SIG-M5 treated with dmso at 0.1 percent for 504 hours (cell line): ENCODE measurements at regions not wholly inside any gene's neighbourhood (a gene's known extent, or its start where the extent isn't known, plus 50 kb on each side); places are given as distances from the start of the nearest gene placed in this dataset.

Experiments used
- DNase-seq: peaks from one replicate; lab custom pipeline; 2025; ENCODE audit not compliant: unreplicated experiment; lab: John Stamatoyannopoulos, UW

DNA sequence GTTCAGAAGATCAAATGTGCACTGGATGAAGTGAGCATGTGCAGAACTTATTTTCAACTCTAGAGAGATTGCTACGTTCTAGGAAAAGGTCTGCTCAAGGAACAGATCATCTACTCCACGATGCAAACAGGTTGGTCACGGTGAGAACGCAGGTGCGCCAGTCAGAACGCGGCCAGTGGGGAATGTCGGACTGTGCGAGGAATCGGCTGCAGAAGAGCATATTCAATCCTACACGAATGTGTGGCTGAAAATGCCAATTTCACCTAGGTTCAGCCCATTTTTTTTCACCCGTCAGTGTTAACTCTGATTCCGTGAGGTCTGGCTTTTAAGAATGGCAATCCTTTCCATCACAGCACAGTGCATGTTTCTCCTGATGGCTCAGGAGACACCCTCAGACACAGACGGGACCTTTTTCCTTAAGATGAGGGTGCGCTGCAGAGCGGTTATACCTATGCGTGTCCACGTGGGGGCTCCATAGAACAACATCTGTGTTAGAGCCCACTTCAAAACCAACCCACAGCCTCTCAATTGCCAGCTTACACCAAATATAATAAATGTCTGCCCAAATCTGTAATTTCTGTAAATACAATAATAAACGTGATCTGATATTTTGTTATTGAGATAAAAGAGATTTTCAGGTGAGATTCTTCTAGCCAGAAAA is 250.4 kb downstream of the FOXA2 start:
- DNase-seq, result peak; percentile 79

DNA sequence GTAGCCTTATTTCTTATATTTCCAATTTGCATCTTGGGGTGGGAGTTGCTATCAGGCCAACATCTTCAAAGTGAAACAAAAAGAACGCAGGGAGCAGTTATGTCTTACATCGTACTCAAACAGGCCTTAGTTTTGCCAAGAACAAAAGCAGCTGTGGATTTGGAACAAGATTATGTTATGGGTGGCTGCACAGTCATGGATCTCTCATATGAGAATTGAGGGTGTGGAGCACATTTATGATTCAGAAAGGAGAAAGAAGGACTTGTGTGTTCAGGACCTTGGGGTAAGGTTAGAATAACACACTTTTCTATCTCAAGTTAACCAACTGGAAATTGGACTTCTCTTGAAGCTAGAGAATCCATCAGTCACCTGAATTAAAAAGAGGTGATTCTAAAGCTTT is 259.9 kb downstream of the FOXA2 start:
- no peak for DNase-seq

DNA sequence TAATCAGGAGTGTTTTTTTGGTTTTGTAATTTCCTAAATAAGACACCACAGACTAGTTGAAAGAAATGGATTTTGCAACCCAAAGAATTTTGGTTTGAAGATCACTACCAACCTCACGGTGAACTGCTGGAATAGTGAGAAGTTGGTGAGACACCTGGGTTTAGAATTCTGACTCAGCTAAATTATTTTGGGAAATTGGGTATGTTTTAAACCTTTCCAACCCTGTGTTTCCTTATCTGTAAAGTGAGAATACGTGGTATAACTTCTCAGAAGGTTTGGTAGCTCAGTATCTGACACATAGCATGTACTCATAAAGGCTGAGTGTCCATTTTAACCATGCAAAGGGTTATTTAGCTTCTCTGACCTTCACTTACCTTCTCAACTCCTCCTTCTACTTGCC is 261.9 kb downstream of the FOXA2 start:
- DNase-seq, result no peak

DNA sequence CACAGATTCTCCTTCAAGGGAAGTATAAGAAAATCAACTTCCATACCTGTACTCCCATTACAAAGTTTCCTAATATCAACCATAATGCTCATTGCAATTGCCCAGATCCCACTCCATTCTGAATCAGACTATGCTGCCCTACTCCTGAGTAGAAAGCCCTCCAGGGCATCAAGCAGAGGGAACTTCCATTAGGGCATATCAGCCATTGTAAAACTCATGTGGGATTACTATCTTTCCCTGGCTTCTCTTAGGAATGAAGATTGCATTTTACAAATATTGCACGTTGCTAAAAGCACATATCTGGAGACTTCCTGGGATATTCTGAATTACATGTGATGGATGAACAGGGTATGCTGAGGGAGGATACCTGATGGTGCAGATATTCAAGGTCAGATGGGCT is 263.2 kb downstream of the FOXA2 start:
- no peak for DNase-seq

DNA sequence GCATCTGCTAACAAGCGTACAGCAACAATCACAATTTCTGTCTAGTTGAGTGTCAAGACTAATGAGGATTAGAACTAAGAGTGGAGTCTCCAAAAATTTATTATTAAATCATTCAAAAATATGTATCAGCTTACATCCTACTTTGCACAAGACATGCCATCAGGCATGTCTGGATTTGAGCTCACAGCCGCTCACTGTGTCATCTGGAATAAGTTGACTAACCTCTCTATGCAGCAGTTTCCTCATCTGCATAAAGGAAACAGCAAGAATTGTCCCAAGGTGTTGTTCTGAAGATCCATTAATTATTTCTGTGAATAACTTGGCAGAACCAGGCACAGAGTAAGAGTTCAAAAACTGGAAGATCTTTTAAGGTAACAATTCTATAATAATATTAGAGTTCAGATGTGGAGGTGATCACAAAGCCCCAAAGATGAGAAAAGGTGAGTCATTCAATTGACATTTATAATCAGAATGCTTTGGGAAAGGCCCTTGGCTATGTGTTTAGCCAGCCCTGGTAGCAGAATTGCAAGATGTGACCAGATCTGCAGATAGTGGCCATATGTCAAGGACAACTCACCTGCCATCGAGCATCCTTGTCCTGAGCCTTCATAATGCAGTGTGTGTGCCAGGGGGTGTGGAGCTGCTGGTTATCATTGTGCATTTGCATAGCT is 264.0 kb downstream of the FOXA2 start:
- DNase-seq, result no peak

DNA sequence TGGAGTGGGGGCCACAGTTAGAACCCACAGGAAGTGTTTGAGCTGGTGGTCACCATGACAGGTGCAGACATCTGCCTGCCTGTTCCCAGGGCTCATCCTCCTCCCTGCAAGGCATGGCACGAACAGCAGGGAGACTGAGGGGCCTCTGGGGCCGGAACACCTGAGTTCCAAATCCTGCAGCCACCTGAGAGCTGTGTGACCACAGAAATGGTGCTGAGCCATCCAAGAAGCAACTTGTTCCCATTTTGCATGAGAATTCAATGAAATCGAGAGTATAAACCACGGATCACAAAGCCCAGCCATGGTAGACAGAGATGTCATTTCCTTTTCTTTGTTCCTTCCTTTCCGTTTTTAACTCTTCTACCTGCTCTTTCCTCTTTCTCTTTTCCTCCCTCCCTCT is 268.6 kb downstream of the FOXA2 start:
- no peak for DNase-seq

DNA sequence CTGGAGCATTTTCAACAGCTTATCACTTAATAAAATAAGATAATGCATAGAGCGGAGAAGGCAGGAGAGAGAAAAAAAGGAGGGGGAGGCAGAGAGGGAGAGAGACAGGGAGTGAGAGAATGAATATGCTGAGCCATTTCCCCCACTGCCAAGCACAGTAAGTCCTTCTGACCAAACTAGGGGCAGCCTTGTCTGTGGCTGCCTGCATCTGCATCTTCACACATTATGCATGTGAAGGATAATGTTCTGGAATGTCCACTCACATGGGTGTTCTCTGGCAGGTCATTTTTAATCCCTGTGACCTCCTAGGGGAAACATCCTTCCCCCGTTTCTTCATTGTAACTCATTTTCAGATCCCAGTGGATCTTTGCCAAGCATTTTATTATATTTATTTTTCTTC is 269.3 kb downstream of the FOXA2 start:
- no peak for DNase-seq

DNA sequence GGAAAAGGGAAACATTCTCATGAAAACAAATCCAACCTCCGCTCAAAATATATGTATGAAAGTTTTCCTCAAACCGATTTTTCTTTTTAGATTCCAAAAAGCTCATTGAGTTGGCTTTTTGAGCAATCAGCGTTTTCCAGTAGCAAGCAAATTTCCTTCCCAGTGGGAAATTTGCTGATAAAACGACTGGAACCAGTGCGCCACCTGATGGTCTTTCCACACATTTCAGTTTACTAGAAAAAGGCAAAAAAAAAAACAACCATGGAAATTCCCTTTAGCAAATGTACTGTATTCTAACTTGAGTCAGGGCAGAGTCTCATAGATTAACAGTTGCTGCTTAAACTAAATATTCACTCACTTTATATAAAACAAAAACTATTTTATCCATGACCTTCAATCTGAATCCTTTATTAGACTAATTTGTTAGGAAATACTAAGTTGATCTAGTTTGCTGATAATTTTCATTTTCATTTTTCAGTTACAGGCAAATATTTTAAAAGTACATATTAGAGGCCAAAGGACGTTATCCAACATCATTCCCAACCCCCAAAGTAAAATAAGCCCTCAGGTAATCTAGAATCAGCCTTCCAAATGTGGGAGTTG is 271.5 kb downstream of the FOXA2 start:
- peak; percentile 6 for DNase-seq

DNA sequence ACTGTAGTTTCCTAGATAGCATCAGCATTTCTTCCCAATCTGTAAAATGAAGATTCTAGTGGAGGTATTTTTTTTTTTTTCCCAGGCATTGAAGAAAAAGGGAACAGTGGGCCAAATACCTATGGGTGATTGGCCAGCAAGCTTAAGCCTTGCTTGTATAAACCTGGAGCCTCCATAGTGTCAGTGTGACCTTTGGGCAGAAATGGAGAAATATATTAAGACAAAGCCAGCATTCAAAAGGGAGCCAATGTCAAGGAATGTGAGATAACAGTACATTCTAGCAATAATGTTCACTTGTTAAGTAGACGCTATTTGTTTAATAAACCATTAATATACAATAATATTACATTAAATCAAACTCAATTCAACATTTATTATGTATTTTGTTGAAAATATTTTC is 275.4 kb downstream of the FOXA2 start:
- DNase-seq, result no peak

DNA sequence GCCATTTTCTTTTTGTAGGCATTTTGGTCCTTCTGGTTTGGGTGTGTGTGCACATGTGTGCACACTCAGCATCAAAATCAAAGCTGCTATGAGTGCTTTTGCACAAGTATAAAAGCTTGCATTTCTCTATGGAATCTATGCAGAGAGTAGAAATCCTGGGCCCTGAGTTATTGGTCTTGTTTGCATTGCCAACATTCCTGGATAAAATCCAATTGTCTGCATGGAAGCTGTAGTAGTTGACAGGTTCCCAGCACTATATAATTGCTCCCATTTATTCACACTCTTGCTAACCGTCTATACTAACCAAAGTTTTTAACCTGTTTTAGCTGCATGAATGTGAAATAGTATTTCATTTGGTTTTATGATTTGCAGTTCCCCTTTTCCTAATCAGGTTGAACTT is 277.0 kb downstream of the FOXA2 start:
- no peak for DNase-seq

DNA sequence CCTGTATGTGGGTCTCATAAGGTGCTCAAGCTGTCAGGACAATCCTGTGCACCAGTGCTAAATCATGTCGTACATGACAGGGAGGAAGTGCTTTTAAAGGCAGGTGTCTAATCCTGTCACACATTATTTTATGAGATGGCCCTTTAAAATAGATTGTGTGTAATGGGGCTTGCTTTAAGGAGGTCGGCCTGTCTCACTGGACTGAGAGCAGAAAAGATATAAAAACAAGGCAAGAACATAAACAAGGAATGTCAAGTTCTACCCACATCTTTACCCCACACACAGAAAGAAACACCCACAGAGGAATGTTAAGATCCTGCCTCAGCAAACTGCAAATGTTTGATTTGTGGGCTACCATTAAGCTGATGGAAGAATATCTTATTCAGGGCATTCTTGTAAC is 279.0 kb downstream of the FOXA2 start:
- DNase-seq, result no peak

DNA sequence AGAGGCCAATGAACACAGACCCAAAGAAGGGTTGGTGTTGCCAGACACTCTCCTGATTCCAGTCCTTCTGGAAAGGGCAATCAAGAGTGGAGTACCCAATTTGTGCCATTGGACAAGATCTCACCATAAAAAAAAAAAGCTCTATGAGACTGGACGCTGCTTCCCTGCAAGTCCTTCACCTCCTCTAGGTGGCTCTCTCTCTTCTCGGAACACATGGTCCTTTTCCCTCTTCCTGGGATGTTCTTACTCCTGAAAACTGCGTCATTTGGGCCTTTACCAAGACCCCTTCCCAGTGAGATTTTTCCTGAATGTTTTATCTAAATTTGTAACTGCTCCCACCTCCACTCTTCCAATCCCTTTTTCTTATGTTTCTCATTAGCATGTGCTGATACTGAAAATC is 280.8 kb downstream of the FOXA2 start:
- DNase-seq, result no peak

DNA sequence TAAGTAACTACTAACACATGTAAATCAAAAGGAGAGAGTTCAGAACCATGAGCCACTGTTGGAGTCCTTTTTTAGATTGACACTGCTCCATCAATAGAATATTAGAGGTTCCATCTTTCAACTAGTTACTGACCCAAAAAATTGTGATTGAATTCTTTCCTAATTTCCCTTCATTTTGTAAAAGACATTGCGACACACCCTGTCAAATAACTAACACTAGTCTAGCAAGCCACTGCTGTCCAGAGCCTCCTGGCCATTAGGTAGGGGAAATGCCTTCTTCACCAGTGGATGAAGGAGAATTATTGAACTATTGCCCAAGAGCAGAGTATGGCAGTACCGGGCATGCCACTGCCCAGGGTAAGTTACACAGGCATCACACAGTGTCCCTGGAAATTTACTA is 282.3 kb downstream of the FOXA2 start:
- DNase-seq, result no peak

DNA sequence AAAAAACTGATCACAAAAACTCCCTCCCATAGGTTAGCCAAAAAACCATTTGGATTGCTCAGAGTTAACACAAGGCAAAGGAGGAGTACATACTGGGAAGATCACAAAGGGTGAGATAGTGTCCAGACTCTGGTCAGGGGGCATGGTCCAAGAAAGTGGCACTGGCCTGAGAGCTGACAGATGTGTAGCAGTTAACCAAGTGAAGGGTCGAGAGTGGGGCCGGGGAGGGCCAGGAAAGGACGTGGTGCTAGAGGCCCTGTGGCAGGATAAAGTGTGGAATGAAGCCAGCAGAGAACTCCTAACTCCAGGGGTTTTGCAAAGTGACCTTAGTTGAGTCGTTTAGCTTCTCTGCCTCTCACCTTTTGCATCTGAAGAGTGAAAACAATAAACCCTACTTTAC is 290.5 kb downstream of the FOXA2 start:
- DNase-seq, result no peak

DNA sequence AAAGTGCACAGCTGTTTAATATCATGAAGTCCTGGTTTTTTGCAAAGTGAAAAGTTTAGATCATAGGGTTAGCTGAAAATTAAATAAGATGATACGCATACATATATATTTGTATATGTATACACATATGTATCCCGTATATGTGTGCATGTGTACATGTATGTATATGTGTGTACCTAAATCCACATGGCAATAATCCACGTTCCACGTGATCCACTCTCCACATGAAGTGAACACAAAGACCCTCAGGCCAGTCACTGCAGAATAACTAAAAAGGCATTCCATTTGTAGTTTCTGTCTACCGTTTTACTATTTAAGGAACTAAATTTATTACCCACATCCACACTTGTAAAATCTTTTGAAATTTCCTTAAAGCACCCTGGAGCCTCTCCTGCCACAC is 294.9 kb downstream of the FOXA2 start:
- DNase-seq, result no peak

DNA sequence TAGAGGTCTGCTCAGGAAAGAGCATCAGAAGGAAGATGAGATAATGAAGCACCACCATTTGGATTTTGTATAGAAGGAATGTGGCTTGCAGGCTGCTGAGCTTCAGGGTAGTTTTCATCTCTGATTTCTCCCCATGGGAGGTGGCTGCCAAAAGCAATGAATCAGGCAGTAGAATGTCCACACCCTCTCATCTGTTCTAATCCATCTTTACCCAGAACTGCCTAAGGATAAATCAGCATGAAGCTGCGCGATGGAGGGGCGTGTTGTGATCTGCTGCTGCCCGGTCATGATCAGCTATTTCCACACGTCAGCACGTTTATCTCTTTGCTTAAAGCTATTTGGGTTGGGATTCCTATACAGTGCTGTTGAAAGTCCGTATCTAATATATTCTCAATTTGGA is 295.4 kb downstream of the FOXA2 start:
- no peak for DNase-seq

DNA sequence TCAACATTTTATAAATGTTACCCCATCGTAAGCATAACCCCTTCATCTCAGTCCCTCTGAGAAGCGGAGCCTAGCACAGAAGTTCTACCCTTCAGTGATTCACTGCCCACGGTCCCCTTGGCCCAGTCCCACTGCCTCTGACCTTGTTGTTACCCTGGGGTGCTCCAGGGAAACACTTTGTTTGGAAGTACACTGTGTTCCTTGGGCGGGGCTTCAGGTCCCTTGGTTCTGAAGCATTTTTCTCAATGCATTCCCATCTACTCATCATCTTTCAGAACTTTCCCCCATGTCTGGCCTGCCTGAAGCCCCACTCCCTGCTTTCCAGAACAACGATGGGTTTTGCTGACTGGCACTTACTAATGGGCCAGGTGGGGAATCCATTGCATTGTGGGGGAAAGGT is 296.2 kb downstream of the FOXA2 start:
- no peak for DNase-seq

DNA sequence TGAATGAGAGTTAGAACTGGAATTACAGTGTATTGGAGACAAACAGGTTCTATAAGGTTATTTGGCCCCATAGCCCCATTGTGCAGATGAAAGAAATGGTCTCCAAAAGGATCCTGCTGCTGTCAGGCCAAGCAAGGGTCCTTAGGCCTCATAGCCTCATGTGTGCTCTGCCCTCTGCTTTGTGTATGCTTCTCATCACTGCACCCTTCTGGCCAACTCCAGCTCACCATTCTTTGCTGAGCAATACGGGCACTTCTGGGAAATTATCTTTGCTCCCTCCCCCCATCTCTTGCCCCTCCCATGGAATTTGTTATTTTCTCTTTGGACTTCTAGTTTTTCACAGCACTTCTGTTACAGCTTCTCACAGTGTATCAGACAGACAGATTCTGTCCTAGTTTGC is 298.8 kb downstream of the FOXA2 start:
- no peak for DNase-seq

DNA sequence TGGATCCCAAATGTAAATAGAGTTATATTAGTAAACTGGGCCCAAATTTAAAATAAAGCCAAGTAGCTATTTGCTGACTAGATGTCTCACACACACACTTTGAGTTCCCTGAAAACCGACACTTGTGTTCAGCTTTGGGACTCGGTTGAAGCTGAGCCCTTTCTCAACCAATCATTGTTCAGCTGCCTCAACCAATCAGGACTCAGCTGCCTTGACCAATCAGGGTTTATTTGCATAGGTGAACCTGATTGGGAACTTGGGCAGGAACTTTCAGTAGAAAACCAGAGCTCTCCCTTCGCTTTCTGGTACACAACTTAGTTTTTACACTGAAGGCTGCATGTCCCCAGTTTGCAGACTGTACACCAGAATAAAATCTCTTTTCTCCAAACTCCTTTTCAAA is 301.7 kb downstream of the FOXA2 start:
- no peak for DNase-seq

DNA sequence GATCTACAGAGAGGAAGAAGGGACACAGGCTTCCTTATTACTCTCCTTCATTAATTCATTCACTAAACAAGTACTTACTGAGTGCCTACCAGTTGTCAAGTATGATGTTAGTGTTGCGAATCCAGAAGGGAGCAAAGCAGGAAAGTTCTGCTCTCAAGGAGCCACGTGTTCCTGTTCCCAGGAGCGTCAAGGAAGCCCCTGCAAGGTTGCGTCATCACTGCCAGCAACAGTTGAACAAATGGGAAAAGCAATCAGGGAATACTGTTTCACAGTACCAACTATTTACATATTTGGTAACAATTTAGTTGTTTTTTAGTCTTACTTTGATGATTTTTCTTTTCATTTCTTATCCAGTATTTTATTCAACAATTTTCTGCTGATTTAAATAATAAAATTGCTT is 310.0 kb downstream of the FOXA2 start:
- DNase-seq, result no peak

DNA sequence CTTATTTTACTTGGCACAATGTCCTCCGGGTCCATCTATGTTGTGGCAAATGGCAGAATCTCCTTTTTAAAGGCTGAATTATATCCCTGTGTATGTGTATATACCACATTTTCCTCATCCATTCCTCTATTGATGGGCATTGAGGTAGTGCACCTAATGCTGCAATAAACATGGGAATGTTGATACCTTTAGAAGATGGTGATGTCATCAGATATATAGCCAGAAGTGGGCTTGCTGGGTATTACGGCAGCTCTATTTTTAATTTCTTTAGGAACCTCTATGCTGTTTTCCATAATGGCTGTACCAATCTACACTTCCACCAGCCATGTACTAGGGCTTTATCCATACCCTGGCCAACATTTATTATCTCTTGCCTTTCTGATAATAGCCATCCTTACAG is 315.7 kb downstream of the FOXA2 start:
- DNase-seq, result no peak

DNA sequence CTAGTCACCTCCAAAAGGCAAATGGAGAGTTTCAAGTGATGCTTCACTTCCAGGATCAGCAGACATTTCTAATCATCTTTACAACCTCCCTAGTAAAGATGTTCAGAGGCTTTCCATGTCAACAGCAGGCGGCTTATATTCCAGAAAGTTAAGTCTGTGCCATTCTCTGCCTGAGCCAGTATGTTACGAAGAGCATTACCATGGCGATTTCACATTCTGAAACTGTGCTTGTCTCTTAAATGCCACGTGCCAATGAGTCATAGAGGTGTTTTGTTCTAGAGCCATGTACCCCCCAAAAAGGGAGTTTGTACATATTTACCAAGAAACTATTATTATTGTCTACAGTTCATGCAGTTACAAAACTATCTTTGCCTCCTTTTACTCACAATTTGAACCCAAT is 319.5 kb downstream of the FOXA2 start:
- no peak for DNase-seq

DNA sequence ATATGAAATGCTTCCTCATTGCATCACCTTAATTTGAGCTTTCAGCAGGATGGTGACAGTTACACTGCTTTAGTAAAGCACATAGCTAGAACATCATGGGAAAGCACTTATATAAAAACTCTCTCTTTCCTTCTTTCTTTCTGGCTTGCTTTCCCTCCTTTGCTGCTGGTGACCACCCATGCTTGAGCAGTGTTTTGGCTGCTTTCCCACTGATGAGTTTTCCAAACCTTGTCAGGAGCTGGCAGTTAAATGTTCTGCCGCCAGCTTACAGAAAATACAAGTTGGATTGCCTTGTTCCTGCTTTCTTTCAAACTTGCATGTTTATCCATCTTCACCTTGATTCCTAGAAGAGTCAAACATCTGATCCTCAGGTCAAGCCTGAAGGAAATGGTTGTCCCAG is 323.9 kb downstream of the FOXA2 start:
- no peak for DNase-seq
